NCI-H2196 (cell line): ENCODE measurements at regions not wholly inside any gene's neighbourhood (a gene's known extent, or its start where the extent isn't known, plus 50 kb on each side); places are given as distances from the start of the nearest gene placed in this dataset.
"Not testable (repeated sequence)": the region's sequence is repeated elsewhere in the genome, so short reads cannot be mapped to it uniquely, and the experiment has no call there.

Experiments used
- DNase-seq: peaks from one replicate; lab custom pipeline; 2025; ENCODE audit not compliant: unreplicated experiment; lab: John Stamatoyannopoulos, UW

- DNase-seq = no peak
Measured at GRCh38 chr12:88856201-88856600, 275.9 kb upstream of the KITLG start.

GRCh38 chr12:88855301-88855700 lies 275.0 kb upstream of the KITLG start:
- DNase-seq = no peak

- no peak for DNase-seq
Measured at GRCh38 chr12:88854260-88854659, 274.0 kb upstream of the KITLG start.

- DNase-seq = not testable (repeated sequence)
Measured at GRCh38 chr12:88847246-88847645, 267.0 kb upstream of the KITLG start.

- no peak for DNase-seq
Measured at GRCh38 chr12:88844426-88844825, 264.2 kb upstream of the KITLG start.

GRCh38 chr12:88842314-88842713 lies 262.0 kb upstream of the KITLG start:
- DNase-seq = no peak

GRCh38 chr12:88839486-88839885 lies 259.2 kb upstream of the KITLG start:
- DNase-seq = no peak

- DNase-seq = no peak
Measured at GRCh38 chr12:88836156-88836555, 255.9 kb upstream of the KITLG start.

- DNase-seq = no peak
Measured at GRCh38 chr12:88834226-88834625, 254.0 kb upstream of the KITLG start.

- no peak for DNase-seq
Measured at GRCh38 chr12:88833641-88834116, 253.4 kb upstream of the KITLG start.

- DNase-seq = not testable (repeated sequence)
Measured at GRCh38 chr12:88828537-88828936, 248.3 kb upstream of the KITLG start.

- DNase-seq = no peak
Measured at GRCh38 chr12:88820012-88820411, 239.7 kb upstream of the KITLG start.

- peak; percentile 43 for DNase-seq
Measured at GRCh38 chr12:88816201-88816600, 235.9 kb upstream of the KITLG start.

GRCh38 chr12:88814779-88815178 lies 234.5 kb upstream of the KITLG start:
- DNase-seq = no peak

- no peak for DNase-seq
Measured at GRCh38 chr12:88812610-88813009, 232.3 kb upstream of the KITLG start.

GRCh38 chr12:88810806-88811205 lies 230.5 kb upstream of the KITLG start:
- DNase-seq = no peak

GRCh38 chr12:88809841-88810240 lies 229.6 kb upstream of the KITLG start:
- not testable (repeated sequence) for DNase-seq

- no peak for DNase-seq
Measured at GRCh38 chr12:88805692-88806091, 225.4 kb upstream of the KITLG start.

- DNase-seq = no peak
Measured at GRCh38 chr12:88805286-88805685, 225.0 kb upstream of the KITLG start.

GRCh38 chr12:88802096-88802706 lies 221.9 kb upstream of the KITLG start:
- DNase-seq = no peak

- no peak for DNase-seq
Measured at GRCh38 chr12:88801227-88802095, 221.2 kb upstream of the KITLG start.

GRCh38 chr12:88793096-88793495 lies 212.8 kb upstream of the KITLG start:
- DNase-seq = no peak
